ENCODE measurements at regions not wholly inside any gene's neighbourhood (a gene's known extent, or its start where the extent isn't known, plus 50 kb on each side); places are given as distances from the start of the nearest gene placed in this dataset.
A peak's percentile ranks its signal among the peaks of the same experiment; 100 is the strongest.

- ChIA-PET CTCF (interaction anchor here (0.5 to 1.7 kb wide), 27 partner anchors 8 to 740 kb away, joined by 3 to 13 read pairs (median 4); partner anchors contain the start of gene SLC35F1), POLR2A (interaction anchor here (0.6 kb wide), 1 partner anchor 49 kb away, joined by 4 read pairs; no protein-coding TSS in a partner anchor)
- ATAC-seq = peak; percentile 64
- peaks cover 10% of the 10 kb centered on the region for H3K9me3 Mint-ChIP-seq
- no peak for TF ChIP-seq RELA (CRISPR knock-in tag; IDR thresholded peaks at IDR 0.05; ENCODE audit: borderline replicate concordance)
- TF ChIP-seq, protein P1, sequence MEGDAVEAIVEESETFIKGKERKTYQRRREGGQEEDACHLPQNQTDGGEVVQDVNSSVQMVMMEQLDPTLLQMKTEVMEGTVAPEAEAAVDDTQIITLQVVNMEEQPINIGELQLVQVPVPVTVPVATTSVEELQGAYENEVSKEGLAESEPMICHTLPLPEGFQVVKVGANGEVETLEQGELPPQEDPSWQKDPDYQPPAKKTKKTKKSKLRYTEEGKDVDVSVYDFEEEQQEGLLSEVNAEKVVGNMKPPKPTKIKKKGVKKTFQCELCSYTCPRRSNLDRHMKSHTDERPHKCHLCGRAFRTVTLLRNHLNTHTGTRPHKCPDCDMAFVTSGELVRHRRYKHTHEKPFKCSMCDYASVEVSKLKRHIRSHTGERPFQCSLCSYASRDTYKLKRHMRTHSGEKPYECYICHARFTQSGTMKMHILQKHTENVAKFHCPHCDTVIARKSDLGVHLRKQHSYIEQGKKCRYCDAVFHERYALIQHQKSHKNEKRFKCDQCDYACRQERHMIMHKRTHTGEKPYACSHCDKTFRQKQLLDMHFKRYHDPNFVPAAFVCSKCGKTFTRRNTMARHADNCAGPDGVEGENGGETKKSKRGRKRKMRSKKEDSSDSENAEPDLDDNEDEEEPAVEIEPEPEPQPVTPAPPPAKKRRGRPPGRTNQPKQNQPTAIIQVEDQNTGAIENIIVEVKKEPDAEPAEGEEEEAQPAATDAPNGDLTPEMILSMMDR (IDR thresholded peaks at IDR 0.05) = peak; percentile 55
- no peak for DNase-seq (ENCODE audit: low spot score)
- H3K27me3 Mint-ChIP-seq (ENCODE audit: low read depth) = no peaks in the 10 kb centered on the region; the same call in 1 of the 2 replicates
- H3K36me3 Mint-ChIP-seq = no peaks in the 10 kb centered on the region
- H3K27ac Mint-ChIP-seq = no peak overlapping the region
- H3K4me3 Mint-ChIP-seq = no peak overlapping the region
- H3K4me1 Mint-ChIP-seq = peaks cover 10% of the 10 kb centered on the region
Measured at GRCh38 chr6:117840541-117840983, 66.5 kb upstream of the SLC35F1 start.

DNA sequence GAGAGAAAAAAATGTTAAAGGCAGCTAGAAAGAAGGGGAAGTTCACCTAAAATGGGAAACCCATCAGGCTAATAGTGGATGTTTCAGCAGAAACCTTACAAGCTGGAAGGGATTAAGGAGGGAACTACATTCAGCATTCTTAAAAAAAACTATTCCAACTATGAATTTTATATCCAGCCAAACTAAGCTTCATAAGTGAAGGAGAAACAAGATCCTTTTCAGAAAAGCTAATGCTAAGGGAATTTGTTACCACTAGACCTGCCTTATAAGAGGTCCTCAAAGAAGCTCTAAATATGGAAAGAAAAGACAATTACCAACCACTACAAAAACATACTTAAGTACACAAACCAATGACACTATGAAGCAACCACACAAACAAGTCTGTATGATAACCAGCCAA lies 59.2 kb upstream of the SLC35F1 start:
- peaks cover 19% of the 10 kb centered on the region for H3K4me1 Mint-ChIP-seq
- H3K27ac Mint-ChIP-seq = no peak overlapping the region
- no peak for ATAC-seq
- ChIA-PET CTCF (no interaction called here), POLR2A (no interaction called here)
- H3K4me3 Mint-ChIP-seq = no peak overlapping the region
- no peak for TF ChIP-seq SP1 (CRISPR knock-in tag; conservative IDR thresholded peaks at IDR 0.05)
- TF ChIP-seq FOXJ3 (CRISPR knock-in tag; IDR thresholded peaks at IDR 0.05; ENCODE audit: borderline replicate concordance) = no peak
- TF ChIP-seq, protein P2, sequence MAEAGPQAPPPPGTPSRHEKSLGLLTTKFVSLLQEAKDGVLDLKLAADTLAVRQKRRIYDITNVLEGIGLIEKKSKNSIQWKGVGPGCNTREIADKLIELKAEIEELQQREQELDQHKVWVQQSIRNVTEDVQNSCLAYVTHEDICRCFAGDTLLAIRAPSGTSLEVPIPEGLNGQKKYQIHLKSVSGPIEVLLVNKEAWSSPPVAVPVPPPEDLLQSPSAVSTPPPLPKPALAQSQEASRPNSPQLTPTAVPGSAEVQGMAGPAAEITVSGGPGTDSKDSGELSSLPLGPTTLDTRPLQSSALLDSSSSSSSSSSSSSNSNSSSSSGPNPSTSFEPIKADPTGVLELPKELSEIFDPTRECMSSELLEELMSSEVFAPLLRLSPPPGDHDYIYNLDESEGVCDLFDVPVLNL (CRISPR knock-in tag; IDR thresholded peaks at IDR 0.05; ENCODE audit: borderline replicate concordance, low read depth) = no peak
- TF ChIP-seq NR2C2 (CRISPR knock-in tag; IDR thresholded peaks at IDR 0.05) = no peak
- TF ChIP-seq ETV6 (CRISPR knock-in tag; IDR thresholded peaks at IDR 0.05) = no peak
- TF ChIP-seq AFF4 (CRISPR knock-in tag; IDR thresholded peaks at IDR 0.05; ENCODE audit: borderline replicate concordance) = no peak
- TF ChIP-seq, protein P3, sequence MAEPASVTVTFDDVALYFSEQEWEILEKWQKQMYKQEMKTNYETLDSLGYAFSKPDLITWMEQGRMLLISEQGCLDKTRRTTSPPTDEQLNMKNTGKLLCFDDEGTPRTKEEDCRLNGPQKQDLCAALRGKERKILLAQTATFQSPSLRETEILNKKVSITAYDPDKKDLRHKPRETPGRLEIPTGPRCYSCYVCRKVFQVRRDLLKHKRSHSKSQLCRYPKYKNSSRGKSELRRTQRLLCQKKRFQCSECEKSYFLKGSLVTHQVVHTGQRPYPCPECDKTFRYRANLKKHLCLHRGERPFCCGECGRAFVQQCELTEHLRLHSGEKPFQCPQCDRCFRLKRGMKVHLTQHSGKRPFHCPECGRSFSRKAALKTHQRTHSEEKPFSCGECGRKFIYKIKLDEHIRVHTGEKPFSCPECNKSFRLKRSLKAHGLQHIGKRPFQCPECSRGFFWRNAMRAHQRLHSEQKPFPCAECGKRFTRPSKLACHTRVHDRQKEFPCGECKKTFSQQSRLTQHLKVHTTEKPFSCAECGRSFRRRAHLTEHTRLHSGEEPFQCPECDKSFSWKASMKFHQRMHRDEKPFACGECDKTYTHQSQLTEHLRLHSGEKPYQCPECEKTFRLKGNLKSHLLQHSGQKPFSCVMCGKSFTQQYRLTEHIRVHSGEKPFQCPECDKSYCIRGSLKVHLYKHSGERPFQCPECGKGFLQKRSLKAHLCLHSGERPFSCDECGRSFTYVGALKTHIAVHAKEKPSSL (CRISPR knock-in tag; conservative IDR thresholded peaks at IDR 0.05) = no peak
- no peak for TF ChIP-seq SOX15 (CRISPR knock-in tag; IDR thresholded peaks at IDR 0.05)
- TF ChIP-seq GTF2I (CRISPR knock-in tag; conservative IDR thresholded peaks at IDR 0.05) = no peak
- no peak for TF ChIP-seq ZBTB21 (CRISPR knock-in tag; IDR thresholded peaks at IDR 0.05; ENCODE audit: borderline replicate concordance)
- no peak for TF ChIP-seq JAZF1 (CRISPR knock-in tag; IDR thresholded peaks at IDR 0.05)
- no peak for DNase-seq (ENCODE audit: low spot score)
- H3K27me3 Mint-ChIP-seq (ENCODE audit: low read depth) = peaks cover 19% of the 10 kb centered on the region
- H3K36me3 Mint-ChIP-seq = peaks cover 22% of the 10 kb centered on the region
- H3K9me3 Mint-ChIP-seq = peaks cover 37% of the 10 kb centered on the region

GRCh38 chr6:117849087-117849486 lies 58.0 kb upstream of the SLC35F1 start:
- ChIA-PET CTCF (interaction anchor here (0.8 to 1.7 kb wide), 2 partner anchors 9 to 689 kb away, joined by 3 to 6 read pairs; no protein-coding TSS in a partner anchor), POLR2A (no interaction called here)
- no peak overlapping the region for H3K27ac Mint-ChIP-seq
- peaks cover 47% of the 10 kb centered on the region for H3K9me3 Mint-ChIP-seq
- ATAC-seq (peak; percentile 83), DNase-seq (ENCODE audit: low spot score) (no peak)
- H3K4me1 Mint-ChIP-seq = peaks cover 19% of the 10 kb centered on the region
- H3K27me3 Mint-ChIP-seq (ENCODE audit: low read depth) = peaks cover 19% of the 10 kb centered on the region
- H3K36me3 Mint-ChIP-seq = peaks cover 31% of the 10 kb centered on the region
- no peak overlapping the region for H3K4me3 Mint-ChIP-seq
- TF ChIP-seq STAT6 (CRISPR knock-in tag; conservative IDR thresholded peaks at IDR 0.05; ENCODE audit: low read depth) (no peak), NFATC4 (CRISPR knock-in tag; IDR thresholded peaks at IDR 0.05) (no peak)
- TF ChIP-seq, protein P4, sequence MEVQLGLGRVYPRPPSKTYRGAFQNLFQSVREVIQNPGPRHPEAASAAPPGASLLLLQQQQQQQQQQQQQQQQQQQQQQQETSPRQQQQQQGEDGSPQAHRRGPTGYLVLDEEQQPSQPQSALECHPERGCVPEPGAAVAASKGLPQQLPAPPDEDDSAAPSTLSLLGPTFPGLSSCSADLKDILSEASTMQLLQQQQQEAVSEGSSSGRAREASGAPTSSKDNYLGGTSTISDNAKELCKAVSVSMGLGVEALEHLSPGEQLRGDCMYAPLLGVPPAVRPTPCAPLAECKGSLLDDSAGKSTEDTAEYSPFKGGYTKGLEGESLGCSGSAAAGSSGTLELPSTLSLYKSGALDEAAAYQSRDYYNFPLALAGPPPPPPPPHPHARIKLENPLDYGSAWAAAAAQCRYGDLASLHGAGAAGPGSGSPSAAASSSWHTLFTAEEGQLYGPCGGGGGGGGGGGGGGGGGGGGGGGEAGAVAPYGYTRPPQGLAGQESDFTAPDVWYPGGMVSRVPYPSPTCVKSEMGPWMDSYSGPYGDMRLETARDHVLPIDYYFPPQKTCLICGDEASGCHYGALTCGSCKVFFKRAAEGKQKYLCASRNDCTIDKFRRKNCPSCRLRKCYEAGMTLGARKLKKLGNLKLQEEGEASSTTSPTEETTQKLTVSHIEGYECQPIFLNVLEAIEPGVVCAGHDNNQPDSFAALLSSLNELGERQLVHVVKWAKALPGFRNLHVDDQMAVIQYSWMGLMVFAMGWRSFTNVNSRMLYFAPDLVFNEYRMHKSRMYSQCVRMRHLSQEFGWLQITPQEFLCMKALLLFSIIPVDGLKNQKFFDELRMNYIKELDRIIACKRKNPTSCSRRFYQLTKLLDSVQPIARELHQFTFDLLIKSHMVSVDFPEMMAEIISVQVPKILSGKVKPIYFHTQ (CRISPR knock-in tag; IDR thresholded peaks at IDR 0.05) = no peak
